A549 (cell line): ENCODE measurements at regions not wholly inside any gene's neighbourhood (a gene's known extent, or its start where the extent isn't known, plus 50 kb on each side); places are given as distances from the start of the nearest gene placed in this dataset.

Experiments
- ATAC-seq, 2 experiments: fragments of 200-7000 bp in 1 of 2; fragments of >200 bp in 1 of 2; cut with Nextera tagmentation in 1 of 2; cut with Tn5 transposase in 1 of 2; 3 replicates each; pipeline versions ENCODE4 v1.8.0 to v1.9.1; 2018 to 2020; ENCODE audit warnings: mild to moderate bottlenecking in 1 of 2, moderate library complexity in 1 of 2
- CTCF ChIA-PET: fragments of 300-600 bp; sonication (Branson Sonifier 250); formaldehyde crosslinking; extraction: SDS; loops from one replicate; lab custom pipeline; 2021; ENCODE audit warnings: antibody characterized with exemption, inconsistent platforms; lab: Yijun Ruan, JAX
- POLR2A ChIA-PET: fragments of 350-600 bp; formaldehyde crosslinking; extraction: SDS; loops from one replicate; lab custom pipeline; 2021; ENCODE audit warnings: antibody characterized with exemption, inconsistent platforms; lab: Yijun Ruan, JAX
- DNase-seq, 2 experiments: peaks; one replicate each; pipeline versions ENCODE4 v3.0.0 to v3.0.0-alpha.2; 2011 to 2016; ENCODE audit warnings: low read depth in 1 of 2, low spot score in 1 of 2
- FAIRE-seq: peaks from 2 replicates; lab custom pipeline; 2011; peaks lifted over from hg19 to GRCh38; lab: Jason Lieb, UNC
- H3K27ac ChIP-seq, 2 experiments: fragments of >200 bp; sonication (Bioruptor Twin); formaldehyde crosslinking; 3 replicates each; pipeline ENCODE4 v1.5.1; 2016 to 2017
- H3K4me1 ChIP-seq: fragments of >200 bp; sonication (Bioruptor Twin); formaldehyde crosslinking; 3 replicates; pipeline ENCODE4 v1.6.1; 2016
- H3K4me2 ChIP-seq: fragments of >200 bp; sonication (Bioruptor Twin); formaldehyde crosslinking; 3 replicates; pipeline ENCODE4 v1.6.1; 2016
- H3K4me3 ChIP-seq: fragments of >200 bp; sonication (Bioruptor Twin); formaldehyde crosslinking; 3 replicates; pipeline ENCODE4 v1.5.1; 2016
- H3K9me3 ChIP-seq: fragments of >200 bp; sonication (Bioruptor Twin); formaldehyde crosslinking; 3 replicates; pipeline ENCODE4 v1.6.1; 2016
- BHLHE40 ChIP-seq: IDR thresholded peaks from 2 replicates; pipeline ENCODE4 v1.6.1; 2012; ENCODE audit warnings: low read depth, low read length, inconsistent platforms
- CEBPB ChIP-seq, 2 experiments: fragments of >200 bp in 1 of 2; sonication (Bioruptor Twin) in 1 of 2; formaldehyde crosslinking in 1 of 2; IDR thresholded peaks; 2 replicates each; pipeline ENCODE4 v1.6.1; 2012 to 2016
- CHD2 ChIP-seq: fragments of 150-350 bp; IDR thresholded peaks from 2 replicates; pipeline ENCODE4 v1.6.1; 2014; ENCODE audit warnings: low read length; ENCODE audit not compliant: partially characterized antibody
- CHD4 ChIP-seq: fragments of 200-600 bp; sonication (generic); IDR thresholded peaks from 2 replicates; pipeline ENCODE4 v1.6.1; 2016; ENCODE audit warnings: antibody characterized with exemption, mild to moderate bottlenecking, borderline replicate concordance
- EHF ChIP-seq: fragments of 250-450 bp; sonication (Bioruptor Pico); IDR thresholded peaks from 2 replicates; pipeline ENCODE4 v1.5.0; 2020; ENCODE audit warnings: mild to moderate bottlenecking
- EHMT2 ChIP-seq: fragments of 200-600 bp; sonication (generic); IDR thresholded peaks from 2 replicates; pipeline ENCODE4 v1.6.1; 2016; ENCODE audit warnings: antibody characterized with exemption, low read depth, mild to moderate bottlenecking, moderate library complexity
- EP300 ChIP-seq, 2 experiments: fragments of >200 bp; sonication (Bioruptor Twin); formaldehyde crosslinking; IDR thresholded peaks; 2 replicates in 1 of 2; 3 replicates in 1 of 2; pipeline ENCODE4 v1.6.1; 2016 to 2017
- FOXS1 ChIP-seq: fragments of 250-450 bp; sonication (Bioruptor Pico); IDR thresholded peaks from 2 replicates; pipeline ENCODE4 v1.5.0; 2020; ENCODE audit warnings: mild to moderate bottlenecking, moderate library complexity
- GATA3 ChIP-seq: IDR thresholded peaks from 2 replicates; pipeline ENCODE4 v1.6.1; 2012; ENCODE audit warnings: borderline replicate concordance
- HEYL ChIP-seq: fragments of 250-450 bp; sonication (Bioruptor Pico); IDR thresholded peaks from 2 replicates; pipeline ENCODE4 v1.8.0; 2021; ENCODE audit warnings: mild to moderate bottlenecking, moderate library complexity
- HOXA7 ChIP-seq: fragments of 250-450 bp; sonication (Bioruptor Pico); IDR thresholded peaks from 2 replicates; pipeline ENCODE4 v1.5.0; 2020; ENCODE audit warnings: mild to moderate bottlenecking, moderate library complexity
- HOXB5 ChIP-seq: fragments of 250-450 bp; sonication (Bioruptor Pico); IDR thresholded peaks from 2 replicates; pipeline ENCODE4 v1.5.0; 2020; ENCODE audit warnings: mild to moderate bottlenecking, moderate library complexity
- JUNB ChIP-seq: fragments of >200 bp; sonication (Bioruptor Twin); formaldehyde crosslinking; IDR thresholded peaks from 2 replicates; pipeline ENCODE4 v1.6.1; 2016
- MAFK ChIP-seq: fragments of 450-650 bp; IDR thresholded peaks from 2 replicates; pipeline ENCODE4 v1.6.1; 2014; ENCODE audit not compliant: partially characterized antibody
- MAZ ChIP-seq: fragments of 150-350 bp; IDR thresholded peaks from 2 replicates; pipeline ENCODE4 v1.6.1; 2014; ENCODE audit warnings: antibody characterized with exemption, low read depth, low read length, borderline replicate concordance
- MYC ChIP-seq: IDR thresholded peaks from 2 replicates; pipeline ENCODE4 v1.6.1; 2012; ENCODE audit warnings: mild to moderate bottlenecking, inconsistent platforms, low read length, improper control_type of control experiment, borderline replicate concordance
- POLR2A ChIP-seq: IDR thresholded peaks from 2 replicates; pipeline ENCODE4 v1.6.1; 2012; ENCODE audit warnings: mild to moderate bottlenecking, low read length
- RAD21 ChIP-seq, 2 experiments: fragments of >200 bp in 1 of 2; sonication (Bioruptor Twin) in 1 of 2; formaldehyde crosslinking in 1 of 2; IDR thresholded peaks in 1 of 2; conservative IDR thresholded peaks in 1 of 2; 2 replicates in 1 of 2; 3 replicates in 1 of 2; pipeline ENCODE4 v1.6.1; 2012 to 2018; ENCODE audit warnings: inconsistent platforms in 1 of 2
- ZNF302 ChIP-seq: fragments of 250-450 bp; sonication (Bioruptor Pico); IDR thresholded peaks from 2 replicates; pipeline ENCODE4 v1.9.0; 2021; ENCODE audit warnings: inconsistent platforms, mild to moderate bottlenecking, moderate library complexity
- ZSCAN20 ChIP-seq: fragments of 250-450 bp; sonication (Bioruptor Pico); IDR thresholded peaks from 2 replicates; pipeline ENCODE4 v1.8.0; 2022; ENCODE audit warnings: mild to moderate bottlenecking, moderate library complexity
- WGBS: methylation state at CpG from one replicate; pipeline ENCODE4 v1.1.6; 2017; ENCODE audit errors: missing lambda C conversion rate; 5-methylcytosine and 5-hydroxymethylcytosine counted together
- TF ChIP-seq, protein P1 (sequence below): fragments of 200-600 bp; sonication (generic); IDR thresholded peaks from 2 replicates; pipeline ENCODE4 v1.6.1; 2016; ENCODE audit warnings: antibody characterized with exemption, mild to moderate bottlenecking, moderate library complexity
- TF ChIP-seq, protein P2 (sequence below): fragments of 250-450 bp; sonication (Bioruptor Pico); IDR thresholded peaks from 2 replicates; pipeline ENCODE4 v1.5.0; 2021; ENCODE audit warnings: mild to moderate bottlenecking, moderate library complexity, borderline replicate concordance
- TF ChIP-seq, protein P3 (sequence below): fragments of >200 bp; sonication (Bioruptor Twin); formaldehyde crosslinking; IDR thresholded peaks from 2 replicates; pipeline ENCODE4 v1.6.1; 2016
- TF ChIP-seq, protein P4 (sequence below): IDR thresholded peaks from 2 replicates; pipeline ENCODE4 v1.6.1; 2012; ENCODE audit warnings: low read depth, borderline replicate concordance

DNA sequence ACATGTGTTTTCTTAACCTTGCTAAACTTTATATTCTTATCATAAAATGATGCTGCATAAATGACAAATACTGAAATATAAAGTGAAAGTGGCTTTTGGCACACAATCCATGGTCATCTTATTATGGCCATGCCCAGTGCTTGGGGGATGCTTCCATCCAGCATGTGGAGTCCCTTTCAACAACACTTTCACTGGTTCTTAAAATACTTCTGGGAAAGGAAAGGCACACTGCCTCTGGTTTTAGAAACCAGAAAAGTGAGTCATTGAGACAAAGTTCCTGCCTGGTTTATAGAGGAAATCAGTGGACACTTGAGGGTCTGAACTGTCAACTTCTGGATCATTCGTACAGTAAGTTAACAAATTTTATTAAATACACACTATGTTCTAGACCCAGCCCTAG, 248.0 kb upstream of the ADAMTS3 start:
- DNase-seq (no peak), FAIRE-seq (no peak)
- POLR2A ChIA-PET: no interaction called here

DNA sequence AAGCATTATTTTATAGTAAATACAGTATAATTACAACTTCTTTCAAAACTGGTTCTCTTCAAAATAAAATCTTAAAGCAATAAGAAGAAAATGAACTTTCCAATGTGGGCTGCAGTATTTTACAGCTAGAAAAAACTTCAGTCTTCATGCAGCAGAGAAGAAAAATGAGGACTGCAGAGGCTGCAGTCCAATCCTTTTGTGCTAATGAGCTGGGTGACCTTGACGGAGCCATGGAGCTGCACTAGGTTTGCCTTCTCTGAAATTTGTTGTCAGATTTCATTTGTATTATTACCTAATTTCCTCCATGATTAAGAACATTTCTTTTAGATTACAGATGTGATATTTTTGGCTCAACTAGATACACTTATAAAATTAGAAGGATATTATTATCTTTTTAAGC, 245.2 kb upstream of the ADAMTS3 start:
- no peak for TF ChIP-seq RAD21 (conservative IDR thresholded peaks at IDR 0.05 in 1 of 2, IDR thresholded peaks at IDR 0.05 in 1 of 2)
- no peak for TF ChIP-seq ZSCAN20
- no peak for TF ChIP-seq MAZ
- no peak for TF ChIP-seq EP300 (IDR thresholded peaks at IDR 0.05)
- TF ChIP-seq MAFK: no peak
- no peak for TF ChIP-seq ZNF302 (CRISPR knock-in tag)
- TF ChIP-seq FOXS1 (CRISPR knock-in tag): no peak
- TF ChIP-seq POLR2A: no peak
- no peak for TF ChIP-seq EHMT2
- TF ChIP-seq HEYL: no peak
- ChIA-PET CTCF (no interaction called here), POLR2A (no interaction called here)
- no peak for ATAC-seq
- WGBS: 78% methylated on average over 1 of the region's 1 CpG
- Histone ChIP-seq H3K4me2 (no peak overlapping the region), H3K27ac (no peak overlapping the region), H3K4me1 (no peaks in the 10 kb centered on the region), H3K4me3 (no peak overlapping the region), H3K9me3 (no peaks in the 10 kb centered on the region)
- DNase-seq: no peak
- no peak for FAIRE-seq

More for the DNA sequence above, 248.0 kb upstream of the ADAMTS3 start:
- CTCF ChIA-PET: no interaction called here
- H3K4me1 ChIP-seq: no peaks in the 10 kb centered on the region
- TF ChIP-seq MYC: no peak
- no peak for TF ChIP-seq MAZ
- no peak for TF ChIP-seq HOXA7 (CRISPR knock-in tag)
- TF ChIP-seq, protein P1, sequence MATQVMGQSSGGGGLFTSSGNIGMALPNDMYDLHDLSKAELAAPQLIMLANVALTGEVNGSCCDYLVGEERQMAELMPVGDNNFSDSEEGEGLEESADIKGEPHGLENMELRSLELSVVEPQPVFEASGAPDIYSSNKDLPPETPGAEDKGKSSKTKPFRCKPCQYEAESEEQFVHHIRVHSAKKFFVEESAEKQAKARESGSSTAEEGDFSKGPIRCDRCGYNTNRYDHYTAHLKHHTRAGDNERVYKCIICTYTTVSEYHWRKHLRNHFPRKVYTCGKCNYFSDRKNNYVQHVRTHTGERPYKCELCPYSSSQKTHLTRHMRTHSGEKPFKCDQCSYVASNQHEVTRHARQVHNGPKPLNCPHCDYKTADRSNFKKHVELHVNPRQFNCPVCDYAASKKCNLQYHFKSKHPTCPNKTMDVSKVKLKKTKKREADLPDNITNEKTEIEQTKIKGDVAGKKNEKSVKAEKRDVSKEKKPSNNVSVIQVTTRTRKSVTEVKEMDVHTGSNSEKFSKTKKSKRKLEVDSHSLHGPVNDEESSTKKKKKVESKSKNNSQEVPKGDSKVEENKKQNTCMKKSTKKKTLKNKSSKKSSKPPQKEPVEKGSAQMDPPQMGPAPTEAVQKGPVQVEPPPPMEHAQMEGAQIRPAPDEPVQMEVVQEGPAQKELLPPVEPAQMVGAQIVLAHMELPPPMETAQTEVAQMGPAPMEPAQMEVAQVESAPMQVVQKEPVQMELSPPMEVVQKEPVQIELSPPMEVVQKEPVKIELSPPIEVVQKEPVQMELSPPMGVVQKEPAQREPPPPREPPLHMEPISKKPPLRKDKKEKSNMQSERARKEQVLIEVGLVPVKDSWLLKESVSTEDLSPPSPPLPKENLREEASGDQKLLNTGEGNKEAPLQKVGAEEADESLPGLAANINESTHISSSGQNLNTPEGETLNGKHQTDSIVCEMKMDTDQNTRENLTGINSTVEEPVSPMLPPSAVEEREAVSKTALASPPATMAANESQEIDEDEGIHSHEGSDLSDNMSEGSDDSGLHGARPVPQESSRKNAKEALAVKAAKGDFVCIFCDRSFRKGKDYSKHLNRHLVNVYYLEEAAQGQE: no peak
- TF ChIP-seq, protein P2, sequence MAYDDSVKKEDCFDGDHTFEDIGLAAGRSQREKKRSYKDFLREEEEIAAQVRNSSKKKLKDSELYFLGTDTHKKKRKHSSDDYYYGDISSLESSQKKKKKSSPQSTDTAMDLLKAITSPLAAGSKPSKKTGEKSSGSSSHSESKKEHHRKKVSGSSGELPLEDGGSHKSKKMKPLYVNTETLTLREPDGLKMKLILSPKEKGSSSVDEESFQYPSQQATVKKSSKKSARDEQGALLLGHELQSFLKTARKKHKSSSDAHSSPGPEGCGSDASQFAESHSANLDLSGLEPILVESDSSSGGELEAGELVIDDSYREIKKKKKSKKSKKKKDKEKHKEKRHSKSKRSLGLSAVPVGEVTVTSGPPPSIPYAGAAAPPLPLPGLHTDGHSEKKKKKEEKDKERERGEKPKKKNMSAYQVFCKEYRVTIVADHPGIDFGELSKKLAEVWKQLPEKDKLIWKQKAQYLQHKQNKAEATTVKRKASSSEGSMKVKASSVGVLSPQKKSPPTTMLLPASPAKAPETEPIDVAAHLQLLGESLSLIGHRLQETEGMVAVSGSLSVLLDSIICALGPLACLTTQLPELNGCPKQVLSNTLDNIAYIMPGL: no peak
- TF ChIP-seq, protein P3, sequence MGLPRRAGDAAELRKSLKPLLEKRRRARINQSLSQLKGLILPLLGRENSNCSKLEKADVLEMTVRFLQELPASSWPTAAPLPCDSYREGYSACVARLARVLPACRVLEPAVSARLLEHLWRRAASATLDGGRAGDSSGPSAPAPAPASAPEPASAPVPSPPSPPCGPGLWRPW: no peak
- no peak for TF ChIP-seq CEBPB (IDR thresholded peaks at IDR 0.05)
- no peak for TF ChIP-seq HOXB5 (CRISPR knock-in tag)
- TF ChIP-seq POLR2A: no peak
- TF ChIP-seq CHD2: no peak
- no peak for TF ChIP-seq JUNB
- TF ChIP-seq CHD4: no peak
- no peak for TF ChIP-seq GATA3
- TF ChIP-seq, protein P4, sequence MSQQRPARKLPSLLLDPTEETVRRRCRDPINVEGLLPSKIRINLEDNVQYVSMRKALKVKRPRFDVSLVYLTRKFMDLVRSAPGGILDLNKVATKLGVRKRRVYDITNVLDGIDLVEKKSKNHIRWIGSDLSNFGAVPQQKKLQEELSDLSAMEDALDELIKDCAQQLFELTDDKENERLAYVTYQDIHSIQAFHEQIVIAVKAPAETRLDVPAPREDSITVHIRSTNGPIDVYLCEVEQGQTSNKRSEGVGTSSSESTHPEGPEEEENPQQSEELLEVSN: no peak
- no peak for TF ChIP-seq EHF (CRISPR knock-in tag)
- no peak for TF ChIP-seq BHLHE40
- TF ChIP-seq ZNF302 (CRISPR knock-in tag): no peak
- no peak overlapping the region for H3K27ac ChIP-seq
- no peak overlapping the region for H3K4me2 ChIP-seq
- no peak overlapping the region for H3K4me3 ChIP-seq
- no peaks in the 10 kb centered on the region for H3K9me3 ChIP-seq
- 17% methylated on average over 1 of the region's 1 CpG for WGBS
- ATAC-seq: no peak
